ENCODE measurements at regions not wholly inside any gene's neighbourhood (a gene's known extent, or its start where the extent isn't known, plus 50 kb on each side); places are given as distances from the start of the nearest gene placed in this dataset.

DNA sequence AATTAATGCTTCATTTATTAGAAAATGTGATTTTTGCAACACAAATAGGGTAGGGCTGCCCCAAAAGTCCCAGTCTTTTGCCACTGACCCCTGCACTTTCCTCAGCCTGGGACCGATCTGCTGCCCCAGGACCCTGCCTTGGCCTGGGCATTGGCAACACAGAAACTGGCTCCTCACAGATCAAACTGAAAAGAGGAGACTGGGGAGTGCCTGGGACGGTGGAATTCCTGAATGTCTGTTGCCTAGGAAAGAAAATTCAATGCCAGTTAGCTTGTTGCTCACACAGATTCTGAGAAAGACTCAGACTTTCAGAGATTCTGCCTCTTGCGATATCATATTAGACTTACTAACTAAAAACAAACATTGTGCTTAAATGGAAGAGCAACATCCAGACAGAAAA lies 211.2 kb downstream of the VAPA start:
- TF ChIP-seq, protein P1, sequence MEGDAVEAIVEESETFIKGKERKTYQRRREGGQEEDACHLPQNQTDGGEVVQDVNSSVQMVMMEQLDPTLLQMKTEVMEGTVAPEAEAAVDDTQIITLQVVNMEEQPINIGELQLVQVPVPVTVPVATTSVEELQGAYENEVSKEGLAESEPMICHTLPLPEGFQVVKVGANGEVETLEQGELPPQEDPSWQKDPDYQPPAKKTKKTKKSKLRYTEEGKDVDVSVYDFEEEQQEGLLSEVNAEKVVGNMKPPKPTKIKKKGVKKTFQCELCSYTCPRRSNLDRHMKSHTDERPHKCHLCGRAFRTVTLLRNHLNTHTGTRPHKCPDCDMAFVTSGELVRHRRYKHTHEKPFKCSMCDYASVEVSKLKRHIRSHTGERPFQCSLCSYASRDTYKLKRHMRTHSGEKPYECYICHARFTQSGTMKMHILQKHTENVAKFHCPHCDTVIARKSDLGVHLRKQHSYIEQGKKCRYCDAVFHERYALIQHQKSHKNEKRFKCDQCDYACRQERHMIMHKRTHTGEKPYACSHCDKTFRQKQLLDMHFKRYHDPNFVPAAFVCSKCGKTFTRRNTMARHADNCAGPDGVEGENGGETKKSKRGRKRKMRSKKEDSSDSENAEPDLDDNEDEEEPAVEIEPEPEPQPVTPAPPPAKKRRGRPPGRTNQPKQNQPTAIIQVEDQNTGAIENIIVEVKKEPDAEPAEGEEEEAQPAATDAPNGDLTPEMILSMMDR (IDR thresholded peaks at IDR 0.05; ENCODE audit: insufficient read depth, low read depth, low read length) = no peak
- TF ChIP-seq EZH2 (IDR thresholded peaks at IDR 0.05; ENCODE audit: insufficient read depth, low read length) = no peak

Data from astrocyte (in vitro differentiated cells and primary cell).